ENCODE measurements at regions not wholly inside any gene's neighbourhood (a gene's known extent, or its start where the extent isn't known, plus 50 kb on each side); places are given as distances from the start of the nearest gene placed in this dataset.

DNA sequence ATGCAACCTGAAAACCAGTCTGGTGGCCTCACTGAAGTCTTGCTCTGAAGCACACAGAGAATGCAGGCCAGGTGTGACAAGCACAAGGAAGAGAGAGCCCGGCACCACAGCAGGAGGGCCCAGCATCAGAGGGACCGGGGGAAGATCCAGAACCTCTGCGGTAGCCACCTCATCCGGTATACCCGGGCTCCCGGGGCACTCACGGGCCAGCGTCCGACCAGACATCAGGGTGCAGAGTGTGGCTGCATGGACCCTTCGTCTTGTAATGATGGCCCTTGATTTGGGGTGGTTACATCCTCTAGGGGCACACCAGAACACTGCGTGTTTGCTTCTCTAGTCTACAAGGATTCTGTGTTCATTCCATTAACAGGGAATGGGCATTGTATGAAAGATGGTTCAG is 406.0 kb downstream of the GADD45G start:
- TF ChIP-seq POLR2AphosphoS5 (IDR thresholded peaks at IDR 0.05): no peak
- TF ChIP-seq CTCF (IDR thresholded peaks at IDR 0.05): no peak
- TF ChIP-seq EP300 (IDR thresholded peaks at IDR 0.05): no peak

Measured in gastroesophageal sphincter (tissue), 3 donors.